Duodenal mucosa (tissue), 2 donors: ENCODE measurements at regions not wholly inside any gene's neighbourhood (a gene's known extent, or its start where the extent isn't known, plus 50 kb on each side); places are given as distances from the start of the nearest gene placed in this dataset.

Experiments used
- H3K27ac ChIP-seq: one replicate; pipeline ENCODE4 v1.7.0; 2013; ENCODE audit warnings: low read depth, low read length
- H3K27me3 ChIP-seq, 2 donors: one replicate each; pipeline ENCODE4 v1.7.0; 2013; ENCODE audit warnings: low read length in 2 of 2, control low read depth in 1 of 2; ENCODE audit not compliant: insufficient read depth in 2 of 2, control insufficient read depth in 1 of 2
- H3K36me3 ChIP-seq, 2 donors: one replicate each; pipeline ENCODE4 v1.7.0; 2013; ENCODE audit warnings: low read length in 2 of 2, control low read depth in 1 of 2; ENCODE audit not compliant: insufficient read depth in 2 of 2, control insufficient read depth in 1 of 2
- H3K4me1 ChIP-seq, 2 donors: one replicate each; pipeline ENCODE4 v1.7.0; 2013; ENCODE audit warnings: low read length in 2 of 2, control low read depth in 1 of 2; ENCODE audit not compliant: insufficient read depth in 2 of 2, control insufficient read depth in 1 of 2
- H3K4me3 ChIP-seq, 2 donors: one replicate each; pipeline ENCODE4 v1.7.0; 2013; ENCODE audit warnings: low read length in 2 of 2, low read depth in 1 of 2
- H3K9ac ChIP-seq, 2 donors: one replicate each; pipeline ENCODE4 v1.7.0; 2013; ENCODE audit warnings: low read length in 2 of 2, low read depth in 1 of 2
- H3K9me3 ChIP-seq, 2 donors: one replicate each; pipeline ENCODE4 v1.7.0; 2013; ENCODE audit warnings: low read length in 2 of 2, control low read depth in 1 of 2; ENCODE audit not compliant: control insufficient read depth in 1 of 2

GRCh38 chr2:20512061-20512605 is 65.3 kb downstream of the RHOB start:
- no peak overlapping the region for H3K4me3 ChIP-seq
- no peaks in the 10 kb centered on the region for H3K27me3 ChIP-seq
- no peaks in the 10 kb centered on the region for H3K36me3 ChIP-seq
- H3K9ac ChIP-seq: no peak overlapping the region
- H3K9me3 ChIP-seq: no peaks in the 10 kb centered on the region
- peaks cover 4 to 11% of the 10 kb centered on the region in 2 donors for H3K4me1 ChIP-seq
- no peak overlapping the region for H3K27ac ChIP-seq

GRCh38 chr2:20513946-20514345 is 67.1 kb downstream of the RHOB start:
- Histone ChIP-seq H3K27ac (no peak overlapping the region), H3K9me3 (no peaks in the 10 kb centered on the region), H3K27me3 (no peaks in the 10 kb centered on the region), H3K9ac (no peak overlapping the region), H3K36me3 (no peaks in the 10 kb centered on the region), H3K4me3 (no peak overlapping the region), H3K4me1 (peaks cover 4 to 11% of the 10 kb centered on the region in 2 donors)

GRCh38 chr2:20514596-20515269 is 67.9 kb downstream of the RHOB start:
- Histone ChIP-seq H3K27me3 (no peaks in the 10 kb centered on the region), H3K4me3 (no peak overlapping the region), H3K9ac (no peak overlapping the region), H3K36me3 (no peaks in the 10 kb centered on the region), H3K27ac (no peak overlapping the region), H3K4me1 (peaks cover 4 to 9% of the 10 kb centered on the region in 2 donors), H3K9me3 (no peaks in the 10 kb centered on the region)

GRCh38 chr2:20515290-20516220 is 68.7 kb downstream of the RHOB start:
- no peak overlapping the region for H3K27ac ChIP-seq
- H3K36me3 ChIP-seq: no peaks in the 10 kb centered on the region
- no peaks in the 10 kb centered on the region for H3K9me3 ChIP-seq
- no peaks in the 10 kb centered on the region for H3K27me3 ChIP-seq
- no peak overlapping the region for H3K9ac ChIP-seq
- peaks cover 4 to 6% of the 10 kb centered on the region in 2 donors for H3K4me1 ChIP-seq
- no peak overlapping the region for H3K4me3 ChIP-seq

GRCh38 chr2:20516291-20516645 is 69.4 kb downstream of the RHOB start:
- H3K4me1 ChIP-seq: peaks cover 4 to 6% of the 10 kb centered on the region in 2 donors
- H3K27me3 ChIP-seq: no peaks in the 10 kb centered on the region
- H3K9ac ChIP-seq: no peak overlapping the region
- no peaks in the 10 kb centered on the region for H3K36me3 ChIP-seq
- H3K27ac ChIP-seq: no peak overlapping the region
- H3K9me3 ChIP-seq: no peaks in the 10 kb centered on the region
- H3K4me3 ChIP-seq: no peak overlapping the region

DNA sequence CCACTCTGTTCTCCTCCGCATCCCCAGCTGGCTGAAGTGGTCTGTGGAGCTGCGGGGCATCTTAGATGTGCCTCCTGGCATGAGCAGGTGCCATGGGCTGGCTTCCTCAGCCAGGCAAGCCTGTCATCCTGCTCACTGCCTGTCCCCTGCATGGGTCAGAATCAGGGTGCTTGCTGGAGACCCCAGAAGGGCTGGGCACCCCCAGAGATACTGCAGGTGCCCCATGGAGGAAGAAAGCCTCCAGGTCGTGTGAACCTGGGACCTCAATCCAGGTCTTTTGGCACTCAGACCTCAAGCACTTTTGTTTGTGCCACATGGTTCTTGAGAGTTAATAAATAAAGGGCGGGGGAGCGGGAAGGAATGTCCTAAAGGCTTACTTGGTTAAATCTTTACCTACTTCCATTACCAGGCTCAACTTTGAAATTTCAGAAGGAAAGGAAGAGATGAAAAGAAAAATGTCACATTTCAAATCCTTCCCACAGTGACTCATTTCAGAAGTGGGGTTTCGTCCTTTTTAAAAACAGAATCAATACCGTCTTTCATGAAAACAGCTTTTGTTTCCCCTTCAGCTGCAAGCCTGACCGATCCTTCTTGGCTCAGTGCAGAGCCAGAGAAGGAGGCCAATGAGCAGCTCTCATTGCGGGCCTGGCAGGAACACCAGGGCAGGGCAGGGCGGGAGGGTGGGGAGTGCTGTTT is 69.9 kb downstream of the RHOB start:
- Histone ChIP-seq H3K9me3 (no peaks in the 10 kb centered on the region), H3K4me3 (no peak overlapping the region), H3K36me3 (no peaks in the 10 kb centered on the region), H3K4me1 (peaks cover 4 to 6% of the 10 kb centered on the region in 2 donors), H3K27me3 (no peaks in the 10 kb centered on the region), H3K9ac (peak overlapping the region in 1 of 2 donors; percentile 18), H3K27ac (no peak overlapping the region)

GRCh38 chr2:20519309-20519708 is 72.4 kb downstream of the RHOB start:
- no peaks in the 10 kb centered on the region for H3K9me3 ChIP-seq
- no peak overlapping the region for H3K4me3 ChIP-seq
- H3K36me3 ChIP-seq: no peaks in the 10 kb centered on the region
- H3K4me1 ChIP-seq: peaks cover 4 to 6% of the 10 kb centered on the region in 2 donors
- no peak overlapping the region for H3K9ac ChIP-seq
- no peak overlapping the region for H3K27ac ChIP-seq
- no peaks in the 10 kb centered on the region for H3K27me3 ChIP-seq

DNA sequence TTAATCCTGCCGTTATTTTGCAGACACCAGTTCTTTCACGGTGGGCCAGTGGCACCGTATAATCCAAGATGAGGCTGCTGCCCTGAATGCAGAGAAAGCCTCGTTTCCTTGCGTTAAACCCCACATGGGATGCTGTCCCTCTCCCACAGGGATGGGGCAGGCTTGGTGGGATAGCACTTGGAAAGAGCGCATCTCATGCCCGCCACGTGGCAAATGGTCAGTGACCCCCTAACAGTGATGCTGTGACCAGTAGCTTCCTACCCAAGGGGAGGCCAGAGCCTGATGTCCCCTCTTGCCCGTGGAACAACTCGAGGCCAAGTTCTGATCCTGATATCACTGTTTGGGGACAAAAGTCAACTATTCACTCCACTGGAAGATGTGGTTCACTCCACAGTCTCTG is 73.3 kb downstream of the RHOB start:
- Histone ChIP-seq H3K9me3 (no peaks in the 10 kb centered on the region), H3K4me1 (peaks cover 4 to 8% of the 10 kb centered on the region in 2 donors), H3K9ac (no peak overlapping the region), H3K4me3 (no peak overlapping the region), H3K27me3 (no peaks in the 10 kb centered on the region), H3K36me3 (no peaks in the 10 kb centered on the region), H3K27ac (no peak overlapping the region)

GRCh38 chr2:20521193-20521592 is 74.3 kb downstream of the RHOB start:
- H3K9me3 ChIP-seq: no peaks in the 10 kb centered on the region
- H3K4me3 ChIP-seq: no peak overlapping the region
- no peaks in the 10 kb centered on the region for H3K27me3 ChIP-seq
- no peaks in the 10 kb centered on the region for H3K36me3 ChIP-seq
- H3K4me1 ChIP-seq: peaks cover 4 to 13% of the 10 kb centered on the region in 2 donors
- no peak overlapping the region for H3K27ac ChIP-seq
- no peak overlapping the region for H3K9ac ChIP-seq
